ENCODE measurements at regions not wholly inside any gene's neighbourhood (a gene's known extent, or its start where the extent isn't known, plus 50 kb on each side); places are given as distances from the start of the nearest gene placed in this dataset.
"Not testable (repeated sequence)": the region's sequence is repeated elsewhere in the genome, so short reads cannot be mapped to it uniquely, and the experiment has no call there.

- Histone ChIP-seq H3K27ac (no peak overlapping the region), H3K36me3 (ENCODE audit: insufficient read depth in 1 of 2, low read depth in 1 of 2) (no peaks in the 10 kb centered on the region), H3K4me1 (no peaks in the 10 kb centered on the region), H3K4me3 (no peak overlapping the region), H3K27me3 (ENCODE audit: insufficient read depth in 3 of 3, low read length in 2 of 3) (no peaks in the 10 kb centered on the region), H3K9me3 (no peaks in the 10 kb centered on the region)
- TF ChIP-seq, protein P1, sequence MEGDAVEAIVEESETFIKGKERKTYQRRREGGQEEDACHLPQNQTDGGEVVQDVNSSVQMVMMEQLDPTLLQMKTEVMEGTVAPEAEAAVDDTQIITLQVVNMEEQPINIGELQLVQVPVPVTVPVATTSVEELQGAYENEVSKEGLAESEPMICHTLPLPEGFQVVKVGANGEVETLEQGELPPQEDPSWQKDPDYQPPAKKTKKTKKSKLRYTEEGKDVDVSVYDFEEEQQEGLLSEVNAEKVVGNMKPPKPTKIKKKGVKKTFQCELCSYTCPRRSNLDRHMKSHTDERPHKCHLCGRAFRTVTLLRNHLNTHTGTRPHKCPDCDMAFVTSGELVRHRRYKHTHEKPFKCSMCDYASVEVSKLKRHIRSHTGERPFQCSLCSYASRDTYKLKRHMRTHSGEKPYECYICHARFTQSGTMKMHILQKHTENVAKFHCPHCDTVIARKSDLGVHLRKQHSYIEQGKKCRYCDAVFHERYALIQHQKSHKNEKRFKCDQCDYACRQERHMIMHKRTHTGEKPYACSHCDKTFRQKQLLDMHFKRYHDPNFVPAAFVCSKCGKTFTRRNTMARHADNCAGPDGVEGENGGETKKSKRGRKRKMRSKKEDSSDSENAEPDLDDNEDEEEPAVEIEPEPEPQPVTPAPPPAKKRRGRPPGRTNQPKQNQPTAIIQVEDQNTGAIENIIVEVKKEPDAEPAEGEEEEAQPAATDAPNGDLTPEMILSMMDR (IDR thresholded peaks at IDR 0.05): no peak
- WGBS, 3 donors: 87 to 91% (median 88%) methylated on average over 3 of the region's 3 CpGs
- no peak for DNase-seq
- intact Hi-C loops (cut with DNase I): no loop called here
- no peak for ATAC-seq
Observed at GRCh38 chr10:55943403-55943802, 417.7 kb downstream of the ZWINT start.

DNA sequence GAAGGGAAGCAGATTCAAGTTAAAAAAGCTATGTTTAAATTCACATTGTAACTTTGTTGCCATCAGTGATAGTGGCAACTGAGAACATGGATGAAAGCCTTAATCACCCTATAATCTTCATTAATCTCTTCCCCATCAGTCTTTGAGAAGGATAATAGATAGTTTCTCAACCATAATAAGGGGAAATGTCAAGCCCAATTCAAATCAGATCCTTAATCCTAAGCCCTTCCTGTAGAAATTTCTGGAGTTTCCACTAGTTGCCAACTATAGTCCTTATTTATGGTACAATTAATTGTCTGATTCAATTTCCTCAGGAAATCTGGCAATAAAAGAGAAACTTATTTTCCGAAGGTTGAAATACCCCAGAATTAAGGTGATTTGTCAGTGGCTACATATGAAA is 431.8 kb downstream of the ZWINT start:
- Histone ChIP-seq H3K36me3 (ENCODE audit: insufficient read depth in 1 of 2, low read depth in 1 of 2) (no peaks in the 10 kb centered on the region), H3K27me3 (ENCODE audit: insufficient read depth in 3 of 3, low read length in 2 of 3) (no peaks in the 10 kb centered on the region), H3K4me3 (no peak overlapping the region), H3K27ac (no peak overlapping the region), H3K4me1 (no peaks in the 10 kb centered on the region), H3K9me3 (no peaks in the 10 kb centered on the region)
- no peak for DNase-seq
- TF ChIP-seq, protein P1 (IDR thresholded peaks at IDR 0.05): no peak
- WGBS, 3 donors: 53 to 62% (median 56%) methylated on average over 1 of the region's 1 CpG
- intact Hi-C loops (cut with DNase I): no loop called here
- ATAC-seq: no peak

DNA sequence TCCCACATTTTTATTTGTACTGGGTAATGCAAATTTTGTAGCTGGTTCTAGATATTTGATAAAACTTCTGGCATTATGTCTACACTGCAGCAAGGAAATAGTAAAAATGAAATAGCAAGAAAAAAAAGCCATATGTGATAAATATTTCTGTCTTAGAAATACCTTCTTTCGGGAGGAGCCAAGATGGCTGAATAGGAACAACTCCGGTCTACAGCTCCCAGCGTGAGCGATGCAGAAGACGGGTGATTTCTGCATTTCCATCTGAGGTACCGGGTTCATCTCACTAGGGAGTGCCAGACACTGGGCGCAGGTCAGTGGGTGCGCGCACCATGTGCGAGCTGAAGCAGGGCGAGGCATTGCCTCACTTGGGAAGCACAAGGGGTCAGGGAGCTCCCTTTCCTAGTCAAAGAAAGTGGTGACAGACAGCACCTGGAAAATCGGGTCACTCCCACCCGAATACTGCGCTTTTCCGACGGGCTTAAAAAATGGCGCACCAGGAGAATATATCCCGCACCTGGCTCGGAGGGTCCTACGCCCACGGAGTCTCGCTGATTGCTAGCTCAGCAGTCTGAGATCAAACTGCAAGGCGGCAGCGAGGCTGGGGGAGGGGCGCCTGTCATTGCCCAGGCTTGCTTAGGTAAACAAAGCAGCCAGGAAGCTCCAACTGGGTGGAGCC is 461.4 kb downstream of the ZWINT start:
- H3K9me3 ChIP-seq; H3K27ac ChIP-seq; H3K4me1 ChIP-seq; H3K36me3 ChIP-seq (ENCODE audit: insufficient read depth in 1 of 2, low read depth in 1 of 2); intact Hi-C loops (cut with DNase I); H3K4me3 ChIP-seq; H3K27me3 ChIP-seq (ENCODE audit: insufficient read depth in 3 of 3, low read length in 2 of 3); DNase-seq; ATAC-seq: not testable (repeated sequence)
- WGBS, 3 donors: 74 to 87% (median 82%) methylated on average over 25 of the region's 25 CpGs

DNA sequence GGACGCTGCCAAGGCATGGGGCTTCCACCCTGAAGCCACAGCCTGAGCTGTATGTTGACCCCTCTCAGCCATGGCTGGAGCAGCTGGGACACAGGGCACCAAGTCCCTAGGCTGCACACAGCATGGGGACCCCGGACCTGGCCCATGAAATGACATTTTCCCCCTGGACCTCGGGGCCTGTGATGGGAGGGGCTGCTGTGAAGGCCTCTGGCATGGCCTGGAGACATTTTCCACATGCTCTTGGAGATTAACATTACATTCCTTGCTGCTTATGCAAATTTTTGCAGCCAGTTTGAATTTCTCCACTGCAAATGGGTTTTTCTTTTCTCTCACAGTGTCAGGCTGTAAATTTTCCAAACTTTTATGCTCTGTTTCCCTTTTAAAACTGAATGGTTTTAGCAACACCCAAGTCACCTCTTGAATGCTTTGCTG is 463.6 kb downstream of the ZWINT start:
- intact Hi-C loops (cut with DNase I): no loop called here
- H3K4me3 ChIP-seq: no peak overlapping the region
- no peaks in the 10 kb centered on the region for H3K4me1 ChIP-seq
- H3K27ac ChIP-seq: no peak overlapping the region
- no peaks in the 10 kb centered on the region for H3K9me3 ChIP-seq
- DNase-seq (no peak), ATAC-seq (no peak)
- TF ChIP-seq, protein P1 (IDR thresholded peaks at IDR 0.05): no peak
- H3K36me3 ChIP-seq (ENCODE audit: insufficient read depth in 1 of 2, low read depth in 1 of 2): no peaks in the 10 kb centered on the region
- 43 to 53% (median 44%) methylated on average over 3 of the region's 3 CpGs for WGBS, 3 donors
- no peaks in the 10 kb centered on the region for H3K27me3 ChIP-seq (ENCODE audit: insufficient read depth in 3 of 3, low read length in 2 of 3)

GRCh38 chr10:55892276-55892675 is 468.8 kb downstream of the ZWINT start:
- DNase-seq (no peak), ATAC-seq (no peak)
- Histone ChIP-seq H3K27ac (no peak overlapping the region), H3K4me1 (no peaks in the 10 kb centered on the region), H3K36me3 (ENCODE audit: insufficient read depth in 1 of 2, low read depth in 1 of 2) (no peaks in the 10 kb centered on the region), H3K9me3 (no peaks in the 10 kb centered on the region), H3K4me3 (no peak overlapping the region), H3K27me3 (ENCODE audit: insufficient read depth in 3 of 3, low read length in 2 of 3) (no peaks in the 10 kb centered on the region)
- WGBS, 3 donors: 81 to 96% (median 95%) methylated on average over 1 of the region's 1 CpG
- intact Hi-C loops (cut with DNase I): no loop called here
- TF ChIP-seq, protein P1 (IDR thresholded peaks at IDR 0.05): no peak

Measured in psoas muscle (tissue), 7 donors.